K562 (cell line): ENCODE measurements at regions not wholly inside any gene's neighbourhood (a gene's known extent, or its start where the extent isn't known, plus 50 kb on each side); places are given as distances from the start of the nearest gene placed in this dataset.

Experiments used
- ATAC-seq: fragments of 200-7000 bp; cut with Tn5 transposase; 3 replicates; pipeline ENCODE4 v1.9.1; 2020; ENCODE audit warnings: moderate library complexity
- BruUV-seq: library from RNA; stranded (reverse); fragments of 400-500 nt; replicated peaks from 2 replicates; lab custom pipeline; 2021; lab: Mats Ljungman, UMichigan
- CTCF ChIA-PET: fragments of 300-600 bp; formaldehyde crosslinking; extraction: SDS; loops from one replicate; lab custom pipeline; 2021; ENCODE audit warnings: low intra/inter-chr PET ratio; lab: Yijun Ruan, JAX
- POLR2A ChIA-PET: fragments of 300-600, 350-650 bp; sonication (Branson Sonifier 250); formaldehyde crosslinking; extraction: SDS; loops from one replicate; lab custom pipeline; 2021; ENCODE audit warnings: antibody characterized with exemption, inconsistent platforms; lab: Yijun Ruan, JAX
- DNase-seq, 4 experiments: peaks; one replicate each; pipeline versions ENCODE4 v3.0.0 to v3.0.0-alpha.2; 2011 to 2018; ENCODE audit warnings: low spot score in 3 of 4, mixed read lengths in 3 of 4; ENCODE audit errors: extremely low read depth in 1 of 4
- FAIRE-seq: peaks from 2 replicates; lab custom pipeline; 2011; peaks lifted over from hg19 to GRCh38; lab: Jason Lieb, UNC
- H2AFZ ChIP-seq: 2 replicates; pipeline ENCODE4 v1.6.0; 2011; ENCODE audit warnings: low read depth, low read length, control low read depth, inconsistent platforms
- H3K27ac ChIP-seq: fragments of 200-600 bp; 3 replicates; pipeline ENCODE4 v1.8.0; 2011; ENCODE audit warnings: low read depth, mild to moderate bottlenecking, control low read depth, inconsistent platforms, low read length, moderate library complexity, mixed read lengths; ENCODE audit errors: extremely low read depth
- H3K27me3 ChIP-seq, 2 experiments: fragments of 300-600 bp in 1 of 2; 2 replicates in 1 of 2; 3 replicates in 1 of 2; pipeline versions ENCODE4 v1.6.0 to v1.8.0; 2011; ENCODE audit warnings: inconsistent platforms in 2 of 2, low read length in 2 of 2, mild to moderate bottlenecking in 1 of 2, mixed read lengths in 1 of 2, moderate library complexity in 1 of 2; ENCODE audit not compliant: control insufficient read depth in 2 of 2, insufficient read depth in 2 of 2
- H3K36me3 ChIP-seq: fragments of 300-600 bp; 3 replicates; pipeline ENCODE4 v1.8.0; 2011; ENCODE audit warnings: mild to moderate bottlenecking, low read length, inconsistent platforms; ENCODE audit not compliant: control insufficient read depth, insufficient read depth
- H3K4me1 ChIP-seq, 2 experiments: fragments of 200-600 bp in 1 of 2; replicated peaks in 1 of 2; 2 replicates in 1 of 2; 3 replicates in 1 of 2; pipeline versions ENCODE4 v1.5.1 to v1.8.0; 2011; ENCODE audit warnings: inconsistent platforms in 2 of 2, low read length in 2 of 2, mild to moderate bottlenecking in 1 of 2, mixed read lengths in 1 of 2, moderate library complexity in 1 of 2; ENCODE audit not compliant: control insufficient read depth in 2 of 2, insufficient read depth in 2 of 2
- H3K4me2 ChIP-seq: 2 replicates; pipeline ENCODE4 v1.6.1; 2011; ENCODE audit warnings: low read length, control low read depth, inconsistent platforms, mixed read lengths; ENCODE audit not compliant: insufficient read depth
- H3K4me3 ChIP-seq: fragments of 200-600 bp; sonication (generic), shearing (Covaris generic); 2 replicates; pipeline ENCODE4 v1.5.1; 2016; ENCODE audit warnings: control low read depth, inconsistent platforms
- H3K79me2 ChIP-seq: fragments of 200-600 bp; 3 replicates; pipeline ENCODE4 v1.8.0; 2011; ENCODE audit warnings: low read length, inconsistent platforms; ENCODE audit not compliant: control insufficient read depth, insufficient read depth
- H3K9ac ChIP-seq, 2 experiments: 2 replicates each; pipeline versions ENCODE4 v1.6.0 to v1.6.1; 2011; ENCODE audit warnings: low read depth in 2 of 2, low read length in 2 of 2, control low read depth in 1 of 2, inconsistent platforms in 1 of 2, mild to moderate bottlenecking in 1 of 2, mixed read lengths in 1 of 2; ENCODE audit not compliant: insufficient read depth in 1 of 2
- H3K9me1 ChIP-seq: one replicate; pipeline ENCODE4 v1.6.0; 2011; ENCODE audit warnings: inconsistent platforms, mild to moderate bottlenecking, low read length, moderate library complexity; ENCODE audit not compliant: control insufficient read depth, insufficient read depth
- H3K9me3 ChIP-seq: replicated peaks from 2 replicates; pipeline ENCODE4 v1.5.1; 2011; ENCODE audit warnings: low read depth, low read length, inconsistent platforms; ENCODE audit not compliant: control insufficient read depth, insufficient read depth
- H4K20me1 ChIP-seq: replicated peaks from 2 replicates; pipeline ENCODE4 v1.6.1; 2011; ENCODE audit warnings: low read length, inconsistent platforms, mixed read lengths; ENCODE audit not compliant: control insufficient read depth, insufficient read depth
- HIVEP1 ChIP-seq: fragments of 250-450 bp; sonication (Bioruptor Pico); IDR thresholded peaks from 2 replicates; pipeline ENCODE4 v1.4.0; 2020; ENCODE audit warnings: mild to moderate bottlenecking
- HMGXB4 ChIP-seq: sonication (generic); formaldehyde crosslinking; IDR thresholded peaks from 2 replicates; pipeline ENCODE4 v1.8.1; 2023; ENCODE audit warnings: mild to moderate bottlenecking, missing genetic modification reagents
- KLF13 ChIP-seq: fragments of 450-650 bp; IDR thresholded peaks from 2 replicates; pipeline ENCODE4 v1.6.1; 2016; ENCODE audit warnings: missing genetic modification characterization, low read depth, mild to moderate bottlenecking, missing compliant biosample characterization, moderate library complexity, borderline replicate concordance
- NR2C1 ChIP-seq, 2 experiments: fragments of 450-650 bp; IDR thresholded peaks; 2 replicates each; pipeline ENCODE4 v1.6.1; 2017; ENCODE audit warnings: mild to moderate bottlenecking in 2 of 2, antibody characterized with exemption in 1 of 2, inconsistent platforms in 1 of 2, missing compliant biosample characterization in 1 of 2, missing genetic modification characterization in 1 of 2
- NUFIP1 ChIP-seq: fragments of 450-650 bp; IDR thresholded peaks from 2 replicates; pipeline ENCODE4 v1.6.1; 2018; ENCODE audit not compliant: partially characterized antibody
- POLR3G ChIP-seq: IDR thresholded peaks from 2 replicates; pipeline ENCODE4 v1.6.1; 2011; ENCODE audit not compliant: insufficient read length, insufficient replicate concordance; ENCODE audit errors: extremely low read depth
- PTRF ChIP-seq: fragments of 450-650 bp; IDR thresholded peaks from 2 replicates; pipeline ENCODE4 v1.6.1; 2016; ENCODE audit warnings: mild to moderate bottlenecking, missing genetic modification characterization, missing compliant biosample characterization
- SMARCE1 ChIP-seq: fragments of 450-650 bp; IDR thresholded peaks from 2 replicates; pipeline ENCODE4 v1.7.1; 2016; ENCODE audit warnings: mild to moderate bottlenecking
- SRSF7 ChIP-seq: fragments of 200-400 bp; formaldehyde crosslinking; optimal IDR thresholded peaks from 2 replicates; pipeline ENCODE3; 2017; ENCODE audit warnings: mild to moderate bottlenecking, low read depth, low read length
- TOE1 ChIP-seq, 2 experiments: fragments of 450-650 bp in 1 of 2; sonication (generic) in 1 of 2; formaldehyde crosslinking in 1 of 2; IDR thresholded peaks; 2 replicates each; pipeline versions ENCODE4 v1.7.1 to v1.8.0; 2016 to 2022; ENCODE audit warnings: borderline replicate concordance in 2 of 2, mild to moderate bottlenecking in 2 of 2, antibody characterized with exemption in 1 of 2, inconsistent platforms in 1 of 2, low read depth in 1 of 2, missing genetic modification reagents in 1 of 2, moderate library complexity in 1 of 2
- ZNF76 ChIP-seq: fragments of 250-450 bp; sonication (Bioruptor Pico); IDR thresholded peaks from 2 replicates; pipeline ENCODE4 v1.4.0; 2020; ENCODE audit warnings: mild to moderate bottlenecking, moderate library complexity, borderline replicate concordance
- WGBS: fragments of 100-300 bp; shearing (Covaris generic); methylation state at CpG from one replicate; pipeline ENCODE4 v1.1.6; 2016; ENCODE audit warnings: low coverage, mixed read lengths; ENCODE audit not compliant: insufficient coverage; ENCODE audit errors: missing lambda C conversion rate; 5-methylcytosine and 5-hydroxymethylcytosine counted together
- in situ Hi-C: fragments of 300-500 bp; cut with MboI; formaldehyde crosslinking; loops from 4 replicates; pipeline ENCODE4 v1.15.0; 2018; ENCODE audit warnings: inconsistent platforms, mixed read lengths
- intact Hi-C: fragments of 100-400 bp; cut with micrococcal nuclease; formaldehyde crosslinking; loops from 2 replicates; pipeline ENCODE4 v1.14.2; 2022

GRCh38 chr2:20913491-20913890, 90.6 kb upstream of the LDAH start:
- ChIA-PET CTCF (interaction anchor here (0.6 kb wide), 1 partner anchor 461 kb away, joined by 3 read pairs; no protein-coding TSS in a partner anchor), POLR2A (no interaction called here)
- TF ChIP-seq SRSF7, result no peak
- TF ChIP-seq HIVEP1 (CRISPR knock-in tag), result no peak
- no peak for TF ChIP-seq NR2C1 (IDR thresholded peaks at IDR 0.05)
- TF ChIP-seq NR2C1 (tag; IDR thresholded peaks at IDR 0.05), result no peak
- no peak for TF ChIP-seq SMARCE1
- no peak for TF ChIP-seq TOE1 (IDR thresholded peaks at IDR 0.05; ENCODE audit: borderline replicate concordance)
- no peak for TF ChIP-seq TOE1 (CRISPR knock-in tag; IDR thresholded peaks at IDR 0.05; ENCODE audit: borderline replicate concordance, low read depth)
- no peak for TF ChIP-seq KLF13 (tag)
- no peak for TF ChIP-seq POLR3G
- no peak for TF ChIP-seq ZNF76
- no peak for TF ChIP-seq PTRF (tag)
- TF ChIP-seq NUFIP1, result no peak
- no peak for TF ChIP-seq HMGXB4 (CRISPR knock-in tag)
- Histone ChIP-seq H3K4me3 (no peak overlapping the region), H2AFZ (no peak overlapping the region), H3K4me1 (no peaks in the 10 kb centered on the region), H4K20me1 (no peaks in the 10 kb centered on the region; the same call in 1 of the 2 replicates), H3K27me3 (peaks cover 0 to 22% of the 10 kb centered on the region in 2 experiments; a peak in 2 of 5 replicates), H3K9ac (no peak overlapping the region), H3K4me2 (no peak overlapping the region), H3K79me2 (no peaks in the 10 kb centered on the region), H3K9me1 (no peaks in the 10 kb centered on the region), H3K36me3 (no peaks in the 10 kb centered on the region), H3K27ac (no peak overlapping the region), H3K9me3 (no peaks in the 10 kb centered on the region)
- no peak for FAIRE-seq
- DNase-seq, result no peak
- in situ Hi-C loops (no loop called here), intact Hi-C loops (no loop called here)
- ATAC-seq, result no peak
- BruUV-seq, result no TSS peak
- WGBS, result 5% methylated on average over 3 of the region's 3 CpGs
